B cell (primary cell): ENCODE measurements at regions not wholly inside any gene's neighbourhood (a gene's known extent, or its start where the extent isn't known, plus 50 kb on each side); places are given as distances from the start of the nearest gene placed in this dataset.

Source experiments
- ATAC-seq: fragments of 200-7000 bp; cut with Tn5 transposase; one replicate; pipeline ENCODE4 v1.10.0; 2021; ENCODE audit warnings: low read depth, mild to moderate bottlenecking, moderate number of reproducible peaks, moderate library complexity
- CTCF ChIA-PET: fragments of 350-600 bp; sonication (Branson Sonifier 250); formaldehyde crosslinking; loops from one replicate; lab custom pipeline; 2021; ENCODE audit warnings: antibody characterized with exemption, inconsistent platforms; lab: Charles Lee
- POLR2A ChIA-PET: fragments of 350-600 bp; sonication (Branson Sonifier 250); formaldehyde crosslinking; loops from one replicate; lab custom pipeline; 2021; ENCODE audit warnings: antibody characterized with exemption; lab: Charles Lee
- DNase-seq: peaks from one replicate; pipeline ENCODE4 v3.0.0; 2013
- H2AFZ ChIP-seq: 2 replicates; pipeline ENCODE4 v1.6.1; 2012; ENCODE audit warnings: mild to moderate bottlenecking, low read depth, low read length; ENCODE audit not compliant: insufficient read depth, poor library complexity, severe bottlenecking
- H3K27ac ChIP-seq, 2 donors: 1 replicate in 1 of 2; 2 replicates in 1 of 2; pipeline ENCODE4 v1.5.1; 2012 to 2013; ENCODE audit warnings: low read length in 2 of 2, mild to moderate bottlenecking in 2 of 2, moderate library complexity in 1 of 2
- H3K27me3 ChIP-seq, 4 experiments: fragments of 200-600 bp in 1 of 4; sonication (generic) in 1 of 4; replicated peaks in 1 of 4; 1 replicate in 2 of 4; 2 replicates in 2 of 4; pipeline versions ENCODE4 v1.6.1 to v1.7.0; 2013 to 2016; ENCODE audit warnings: low read length in 3 of 4, mild to moderate bottlenecking in 2 of 4, mixed read lengths in 1 of 4, moderate library complexity in 1 of 4; ENCODE audit not compliant: insufficient read depth in 4 of 4, control insufficient read depth in 3 of 4; ENCODE audit errors: control extremely low read depth in 1 of 4
- H3K36me3 ChIP-seq, 2 experiments: replicated peaks in 1 of 2; 1 replicate in 1 of 2; 2 replicates in 1 of 2; pipeline versions ENCODE4 v1.6.1 to v1.7.1; 2013; ENCODE audit warnings: low read length in 1 of 2; ENCODE audit not compliant: insufficient read depth in 2 of 2, control insufficient read depth in 1 of 2; ENCODE audit errors: control extremely low read depth in 1 of 2, extremely low read depth in 1 of 2
- H3K4me1 ChIP-seq, 2 donors: fragments of 200-600 bp in 1 of 2; sonication (generic) in 1 of 2; 1 replicate in 1 of 2; 2 replicates in 1 of 2; pipeline versions ENCODE4 v1.5.1 to v1.6.1; 2013 to 2017; ENCODE audit warnings: low read length in 2 of 2; ENCODE audit not compliant: control insufficient read depth in 2 of 2, insufficient read depth in 2 of 2
- H3K4me2 ChIP-seq: replicated peaks from 2 replicates; pipeline ENCODE3; 2012; ENCODE audit warnings: mild to moderate bottlenecking, low read depth, low read length; ENCODE audit not compliant: poor library complexity, severe bottlenecking
- H3K4me3 ChIP-seq, 5 experiments: fragments of 200-600 bp in 1 of 5; sonication (generic) in 1 of 5; 1 replicate in 3 of 5; 2 replicates in 2 of 5; pipeline versions ENCODE4 v1.5.1 to v1.7.0; 2011 to 2016; ENCODE audit warnings: low read length in 4 of 5, mild to moderate bottlenecking in 4 of 5, low read depth in 2 of 5, control low read depth in 1 of 5, moderate library complexity in 1 of 5; ENCODE audit not compliant: insufficient read depth in 1 of 5; ENCODE audit errors: control extremely low read depth in 1 of 5, extremely low read depth in 1 of 5
- H3K79me2 ChIP-seq: fragments of 200-600 bp; sonication (generic); one replicate; pipeline ENCODE4 v1.6.0; 2016; ENCODE audit warnings: low read length; ENCODE audit not compliant: control insufficient read depth, insufficient read depth
- H3K9ac ChIP-seq: fragments of 200-600 bp; sonication (generic); 2 replicates; pipeline ENCODE4 v1.6.1; 2017; ENCODE audit warnings: mild to moderate bottlenecking, low read length, moderate library complexity
- H3K9me3 ChIP-seq, 3 donors: one replicate each; pipeline versions ENCODE4 v1.6.1 to v1.7.1; 2013; ENCODE audit warnings: low read length in 2 of 3; ENCODE audit not compliant: control insufficient read depth in 2 of 3, insufficient read depth in 1 of 3; ENCODE audit errors: control extremely low read depth in 1 of 3
- H4K20me1 ChIP-seq: 2 replicates; pipeline ENCODE4 v1.6.0; 2012; ENCODE audit warnings: mild to moderate bottlenecking, low read length; ENCODE audit not compliant: insufficient read depth, control insufficient read depth, poor library complexity, severe bottlenecking
- H3K27ac Mint-ChIP-seq: one replicate; pipeline ENCODE4 v1.8.0; 2021; ENCODE audit warnings: mixed read lengths
- H3K27me3 Mint-ChIP-seq: one replicate; pipeline ENCODE4 v1.8.0; 2021; ENCODE audit warnings: mixed read lengths
- H3K4me1 Mint-ChIP-seq: one replicate; pipeline ENCODE4 v1.8.0; 2021; ENCODE audit warnings: mixed read lengths
- H3K4me3 Mint-ChIP-seq: one replicate; pipeline ENCODE4 v1.8.0; 2021; ENCODE audit warnings: mixed read lengths
- H3K9me3 Mint-ChIP-seq: one replicate; pipeline ENCODE4 v1.8.0; 2022; ENCODE audit warnings: mixed read lengths; ENCODE audit not compliant: insufficient read depth
- CTCF ChIP-seq: fragments of 200-600 bp; IDR thresholded peaks from one replicate; pipeline ENCODE4 v1.8.0; 2022; ENCODE audit warnings: antibody characterized with exemption, mild to moderate bottlenecking
- EZH2 ChIP-seq: IDR thresholded peaks from 2 replicates; pipeline ENCODE4 v1.6.1; 2012; ENCODE audit warnings: borderline replicate concordance, low read depth, mild to moderate bottlenecking, moderate library complexity, low read length; ENCODE audit not compliant: insufficient read depth, poor library complexity, severe bottlenecking
- whole genome bisulfite sequencing: methylation state at CpG from one replicate; pipeline ENCODE4 v1.1.5; 2013; ENCODE audit warnings: missing lambda C conversion rate; ENCODE audit not compliant: insufficient coverage; 5-methylcytosine and 5-hydroxymethylcytosine counted together
- intact Hi-C: fragments of 100-400 bp; cut with micrococcal nuclease; formaldehyde crosslinking; loops from one replicate; pipeline ENCODE4 v1.10.0; 2022

- no peak overlapping the region for H3K4me3 Mint-ChIP-seq
- H3K9me3 Mint-ChIP-seq: peaks cover 2% of the 10 kb centered on the region
- TF ChIP-seq EZH2 (no peak), CTCF (no peak)
- H3K79me2 ChIP-seq: no peaks in the 10 kb centered on the region
- no peaks in the 10 kb centered on the region for H4K20me1 ChIP-seq
- no peaks in the 10 kb centered on the region for H3K9me3 ChIP-seq
- H3K4me1 ChIP-seq: peaks cover 2 to 9% of the 10 kb centered on the region in 2 donors
- no peak overlapping the region for H3K4me3 ChIP-seq
- WGBS: 90% methylated on average over 5 of the region's 6 CpGs
- no peaks in the 10 kb centered on the region for H3K36me3 ChIP-seq
- H3K9ac ChIP-seq: no peak overlapping the region
- CTCF ChIA-PET: interaction anchor here (1.2 to 3.5 kb wide), 3 partner anchors 16 to 42 kb away, joined by 3 to 12 read pairs (median 3); no protein-coding TSS in a partner anchor
- intact Hi-C loops: no loop called here
- POLR2A ChIA-PET: no interaction called here
- H3K27ac ChIP-seq: no peak overlapping the region
- H3K27me3 Mint-ChIP-seq: no peaks in the 10 kb centered on the region
- no peaks in the 10 kb centered on the region for H3K27me3 ChIP-seq
- H2AFZ ChIP-seq: no peak overlapping the region
- H3K4me2 ChIP-seq: no peak overlapping the region
- ATAC-seq (no peak), DNase-seq (no peak)
- no peak overlapping the region for H3K27ac Mint-ChIP-seq
- H3K4me1 Mint-ChIP-seq: peaks cover 4% of the 10 kb centered on the region
Observed at GRCh38 chr20:53878262-53879047, 191.9 kb downstream of the BCAS1 start.

- H3K9me3 ChIP-seq: no peaks in the 10 kb centered on the region
- ATAC-seq: no peak
- no peak overlapping the region for H3K4me3 Mint-ChIP-seq
- H3K27ac Mint-ChIP-seq: peak overlapping the region; percentile 21
- ChIA-PET CTCF (interaction anchor here (0.7 to 1.7 kb wide), 2 partner anchors 39 to 115 kb away, joined by 3 to 5 read pairs; no protein-coding TSS in a partner anchor), POLR2A (no interaction called here)
- intact Hi-C loops: no loop called here
- no peak overlapping the region for H3K4me3 ChIP-seq
- H3K79me2 ChIP-seq: no peaks in the 10 kb centered on the region
- peaks cover 17 to 24% of the 10 kb centered on the region in 2 donors for H3K4me1 ChIP-seq
- H3K9ac ChIP-seq: no peak overlapping the region
- TF ChIP-seq EZH2 (no peak), CTCF (no peak)
- no peak for DNase-seq
- H3K4me1 Mint-ChIP-seq: peaks cover 19% of the 10 kb centered on the region
- no peaks in the 10 kb centered on the region for H4K20me1 ChIP-seq
- 87% methylated on average over 10 of the region's 10 CpGs for WGBS
- H3K27me3 ChIP-seq: no peaks in the 10 kb centered on the region
- H3K4me2 ChIP-seq: no peak overlapping the region
- H3K27ac ChIP-seq: no peak overlapping the region
- H2AFZ ChIP-seq: no peak overlapping the region
- peaks cover 2% of the 10 kb centered on the region for H3K9me3 Mint-ChIP-seq
- H3K27me3 Mint-ChIP-seq: no peaks in the 10 kb centered on the region
- H3K36me3 ChIP-seq: no peaks in the 10 kb centered on the region
Observed at GRCh38 chr20:53876956-53877355, 193.4 kb downstream of the BCAS1 start.
